IPS-NIHi7 (cell line): ENCODE measurements at regions not wholly inside any gene's neighbourhood (a gene's known extent, or its start where the extent isn't known, plus 50 kb on each side); places are given as distances from the start of the nearest gene placed in this dataset.
"Not testable (repeated sequence)": the region's sequence is repeated elsewhere in the genome, so short reads cannot be mapped to it uniquely, and the experiment has no call there.

Source experiments
- DNase-seq: peaks from one replicate; pipeline ENCODE4 v3.0.0; 2012; ENCODE audit warnings: mixed read lengths; ENCODE audit errors: extremely low spot score

GRCh38 chr4:38415682-38416081 is 248.3 kb upstream of the KLF3 start:
- no peak for DNase-seq

DNA sequence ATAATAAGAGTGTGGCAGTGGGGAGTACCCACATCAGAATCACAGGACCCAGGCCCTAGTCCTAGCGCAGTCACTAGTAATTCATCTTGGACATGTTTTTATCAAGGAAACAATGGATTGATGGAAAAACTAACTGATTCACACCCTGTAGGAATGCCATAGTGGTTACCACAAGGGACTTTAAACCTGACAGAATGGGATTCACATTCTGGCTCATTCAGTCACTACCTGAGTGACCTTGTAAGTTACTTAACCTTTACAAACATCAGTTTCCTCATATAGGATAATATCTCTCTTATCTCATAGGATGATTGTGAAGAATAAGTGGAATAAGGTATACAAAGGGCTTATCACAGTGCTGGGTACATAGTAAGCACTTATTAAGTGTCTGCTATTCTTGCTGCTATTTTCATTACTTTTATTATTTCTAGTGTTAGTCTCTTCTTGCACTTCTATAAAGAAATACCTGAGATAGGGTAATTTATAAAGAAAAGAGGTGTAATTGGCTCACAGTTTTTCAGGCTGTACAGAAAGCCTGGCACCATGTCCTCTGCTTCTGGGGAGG is 247.5 kb upstream of the KLF3 start:
- DNase-seq, result no peak

GRCh38 chr4:38420254-38420653 is 243.7 kb upstream of the KLF3 start:
- DNase-seq, result not testable (repeated sequence)

DNA sequence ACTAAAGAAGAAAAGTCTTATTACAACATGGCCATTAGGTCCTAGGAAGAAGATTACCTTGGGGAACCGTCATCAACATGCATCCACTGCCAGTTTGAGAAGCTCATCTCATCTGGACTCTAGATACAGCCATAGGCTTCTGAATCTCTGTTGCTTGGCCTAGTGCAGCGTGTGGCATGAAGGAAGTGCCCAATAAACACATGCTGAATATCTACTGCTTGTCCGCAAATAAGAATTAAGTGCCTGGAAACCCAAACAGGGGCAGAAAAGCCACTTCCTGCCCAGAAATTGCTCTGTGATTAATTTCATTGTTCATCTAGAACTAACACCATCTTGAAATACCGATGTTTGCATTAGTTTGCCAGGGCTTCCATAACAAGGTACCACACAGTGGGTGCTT is 241.1 kb upstream of the KLF3 start:
- no peak for DNase-seq

- DNase-seq, result peak; percentile 70
Observed at GRCh38 chr4:38424151-38424871, 239.7 kb upstream of the KLF3 start.

GRCh38 chr4:38426532-38426931 is 237.5 kb upstream of the KLF3 start:
- no peak for DNase-seq

DNA sequence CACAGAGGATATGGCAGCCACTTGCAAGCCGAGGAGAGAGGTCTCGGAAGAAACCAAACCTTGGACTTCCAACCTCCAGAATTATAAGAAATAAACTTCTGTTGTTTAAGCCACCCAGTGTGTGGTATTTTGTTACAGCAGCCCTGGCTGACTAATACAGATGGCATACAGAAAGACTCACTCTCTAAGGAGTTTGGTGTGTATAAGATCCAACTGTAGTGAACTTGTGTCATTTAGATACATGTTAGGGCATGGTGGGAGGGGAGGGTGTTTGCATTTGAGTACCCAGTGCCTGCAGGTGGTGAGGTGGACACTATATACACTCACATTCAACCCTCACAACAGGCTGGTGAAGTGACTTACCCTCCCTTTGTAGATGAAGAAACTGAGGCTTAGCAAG is 233.2 kb upstream of the KLF3 start:
- no peak for DNase-seq

- DNase-seq, result no peak
Observed at GRCh38 chr4:38442073-38442788, 221.8 kb upstream of the KLF3 start.

DNA sequence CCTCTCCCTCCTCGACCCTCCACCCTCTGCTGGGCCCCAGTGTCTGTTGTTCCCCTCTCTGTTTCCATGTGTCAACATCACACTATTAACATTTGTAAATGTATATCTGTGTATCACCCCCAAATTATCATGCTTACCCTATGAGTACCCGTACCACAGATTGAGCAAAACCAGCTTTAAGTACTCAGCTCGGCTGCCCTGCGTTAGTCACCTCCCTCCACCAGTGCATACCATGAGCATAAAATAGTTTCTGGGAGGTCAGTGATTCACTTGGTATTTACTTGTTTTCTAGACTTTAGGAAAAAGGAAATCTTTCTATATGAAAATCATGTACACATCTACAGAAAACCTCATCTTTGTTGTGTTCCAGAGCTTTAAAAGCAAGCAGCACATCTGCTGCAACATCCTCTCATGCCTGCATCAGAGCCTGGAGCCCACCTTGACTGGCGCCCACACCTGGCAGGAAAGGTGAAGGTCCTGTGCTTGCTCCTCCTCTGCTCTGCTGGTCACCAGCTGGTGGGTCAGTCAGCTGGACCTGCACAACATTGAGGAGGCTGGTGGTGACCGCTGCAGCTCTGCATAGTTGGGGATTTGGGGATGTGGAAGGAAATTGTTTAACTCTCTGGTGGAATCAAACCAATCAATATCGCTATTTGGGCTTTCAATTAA is 214.4 kb upstream of the KLF3 start:
- peak; percentile 61 for DNase-seq

GRCh38 chr4:38452009-38452408 is 212.0 kb upstream of the KLF3 start:
- no peak for DNase-seq

DNA sequence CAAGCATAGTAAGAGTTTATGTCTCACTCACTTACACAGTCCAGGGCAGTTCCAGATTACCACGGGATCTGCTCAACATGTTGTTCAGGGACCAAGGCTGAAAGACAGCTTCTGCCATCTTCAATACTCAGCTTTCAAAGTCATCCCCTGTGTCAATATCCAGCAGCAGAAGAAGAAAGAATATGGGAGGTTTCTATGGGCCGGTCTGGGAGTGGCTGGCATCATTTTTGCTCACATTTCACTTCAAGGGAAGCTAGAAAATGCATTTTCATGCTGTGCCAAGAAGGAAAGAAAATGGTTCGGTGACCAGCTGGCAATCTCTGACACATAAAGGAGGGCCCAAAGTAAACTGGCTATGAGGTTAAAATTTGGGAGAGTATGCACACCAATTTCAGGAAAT is 211.5 kb upstream of the KLF3 start:
- DNase-seq, result no peak

- no peak for DNase-seq
Observed at GRCh38 chr4:38453253-38453881, 210.6 kb upstream of the KLF3 start.

DNA sequence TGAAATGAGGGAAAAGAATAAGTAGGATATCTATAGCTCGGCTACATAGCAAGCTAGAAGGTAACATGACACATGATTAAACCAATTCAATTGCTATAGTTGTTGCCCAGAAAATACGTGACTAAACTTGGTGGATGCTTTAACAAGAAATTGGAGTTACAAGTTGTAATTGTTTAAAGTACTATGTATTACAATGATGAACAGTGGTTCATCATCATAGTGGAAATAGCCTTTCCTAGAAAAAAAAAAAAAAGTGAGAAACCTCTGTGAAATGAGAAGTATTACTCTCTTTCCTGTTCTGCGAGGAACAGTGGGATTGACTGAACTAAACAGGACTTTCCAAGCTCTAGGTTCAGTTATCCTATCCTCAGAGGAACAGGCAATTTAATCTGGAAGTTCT is 209.7 kb upstream of the KLF3 start:
- DNase-seq, result no peak

- DNase-seq, result no peak
Observed at GRCh38 chr4:38455092-38455862, 208.7 kb upstream of the KLF3 start.

- no peak for DNase-seq
Observed at GRCh38 chr4:38456096-38456495, 207.9 kb upstream of the KLF3 start.

- peak; percentile 36 for DNase-seq
Observed at GRCh38 chr4:38461342-38461741, 202.7 kb upstream of the KLF3 start.

DNA sequence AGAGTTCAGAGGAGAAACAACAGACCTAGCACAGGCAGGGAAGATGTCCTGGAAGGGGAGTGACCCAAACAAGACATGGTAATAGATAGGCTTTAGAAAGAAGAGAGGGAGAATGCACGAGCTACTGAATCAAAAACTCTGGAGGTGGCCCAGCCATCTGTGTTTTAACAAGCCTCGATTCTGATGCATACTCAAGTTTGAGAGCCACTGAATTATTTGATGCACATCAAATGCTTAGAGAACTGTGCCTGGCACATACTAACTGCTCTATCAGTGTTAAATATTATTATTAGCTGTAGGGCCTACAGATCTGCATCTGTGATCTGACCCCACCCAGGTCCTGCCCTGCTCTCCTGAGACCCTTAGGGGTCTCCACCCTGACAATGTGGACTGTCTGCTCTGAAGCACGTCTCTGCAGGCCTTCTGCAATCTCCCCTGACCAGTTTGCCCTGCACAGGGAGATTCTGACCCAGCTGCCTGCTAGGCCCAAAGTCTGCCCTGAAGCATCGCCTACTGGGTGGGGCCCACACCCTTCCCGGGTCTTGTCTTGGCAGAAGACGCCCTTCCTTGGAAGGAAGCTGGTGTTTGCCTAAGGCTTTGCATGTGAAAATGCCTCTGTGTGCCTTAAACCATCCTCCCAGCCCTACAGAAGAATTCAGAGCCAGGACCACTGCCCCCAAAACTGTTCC is 201.5 kb upstream of the KLF3 start:
- no peak for DNase-seq

GRCh38 chr4:38463268-38463958 is 200.6 kb upstream of the KLF3 start:
- no peak for DNase-seq

DNA sequence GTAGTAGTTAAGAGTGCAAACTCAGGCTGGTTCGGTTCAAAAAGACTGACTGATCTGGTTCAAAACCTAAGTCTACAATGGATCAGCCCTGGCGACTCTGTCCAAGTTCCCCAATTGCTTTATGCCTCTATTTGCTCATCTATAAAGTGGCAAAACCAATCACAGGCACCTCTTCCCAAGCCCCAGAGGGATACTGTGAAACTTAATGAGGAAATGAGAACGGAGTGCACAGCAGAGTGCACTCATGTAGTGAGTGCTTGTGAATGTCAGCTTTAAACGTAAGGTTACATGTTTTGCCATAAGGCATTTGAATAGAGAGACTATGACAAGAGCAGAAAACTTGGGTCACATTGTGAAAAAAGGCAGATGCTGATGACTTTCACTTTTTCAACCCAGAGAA is 199.7 kb upstream of the KLF3 start:
- DNase-seq, result no peak

GRCh38 chr4:38466401-38466800 is 197.6 kb upstream of the KLF3 start:
- no peak for DNase-seq
